Progenitor cell of endocrine pancreas (in vitro differentiated cells): ENCODE measurements at regions not wholly inside any gene's neighbourhood (a gene's known extent, or its start where the extent isn't known, plus 50 kb on each side); places are given as distances from the start of the nearest gene placed in this dataset.

ENCODE experiments used
- DNase-seq: peaks from one replicate; pipeline ENCODE4 v3.0.0; 2021; ENCODE audit warnings: low spot score; ENCODE audit not compliant: unreplicated experiment
- H3K27ac Mint-ChIP-seq: 2 replicates; pipeline ENCODE4 v1.8.0; 2021; ENCODE audit warnings: mild to moderate bottlenecking, moderate library complexity, mixed read lengths
- H3K27me3 Mint-ChIP-seq: 2 replicates; pipeline ENCODE4 v1.8.0; 2021; ENCODE audit warnings: mixed read lengths
- H3K36me3 Mint-ChIP-seq: 2 replicates; pipeline ENCODE4 v1.8.0; 2022; ENCODE audit warnings: mixed read lengths; ENCODE audit not compliant: insufficient read depth
- H3K4me1 Mint-ChIP-seq: 2 replicates; pipeline ENCODE4 v1.8.0; 2021; ENCODE audit warnings: low read depth, mixed read lengths
- H3K4me3 Mint-ChIP-seq: 2 replicates; pipeline ENCODE4 v1.8.0; 2021; ENCODE audit warnings: low read depth, mild to moderate bottlenecking, moderate library complexity, mixed read lengths
- H3K9me3 Mint-ChIP-seq: 2 replicates; pipeline ENCODE4 v1.8.0; 2021; ENCODE audit warnings: low read depth, mixed read lengths
- TF ChIP-seq, protein P1 (sequence below): fragments of 200-600 bp; sonication (generic); IDR thresholded peaks from one replicate; pipeline ENCODE4 v1.5.0; 2021; ENCODE audit warnings: antibody characterized with exemption, mild to moderate bottlenecking; ENCODE audit not compliant: unreplicated experiment

DNA sequence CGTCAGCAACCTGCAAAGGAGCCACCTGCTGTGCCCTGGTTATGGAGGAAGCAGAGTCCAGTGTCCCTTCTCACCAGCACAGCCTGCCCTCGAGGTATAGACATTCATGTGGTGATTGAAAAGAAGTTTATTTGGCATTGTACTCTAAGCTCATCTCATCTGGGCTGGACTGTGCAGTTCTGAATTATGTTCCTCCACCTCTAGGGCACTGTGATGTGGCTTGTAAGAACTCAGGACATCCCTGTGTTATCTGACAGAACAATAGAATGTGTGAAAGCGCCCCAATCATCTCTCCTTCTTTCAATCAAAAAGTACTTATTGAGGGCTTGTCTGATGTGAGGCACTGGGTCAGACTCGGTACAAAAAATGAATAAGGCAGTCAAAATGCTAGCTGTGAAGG lies 140.1 kb downstream of the DHRS2 start:
- TF ChIP-seq, protein P1, sequence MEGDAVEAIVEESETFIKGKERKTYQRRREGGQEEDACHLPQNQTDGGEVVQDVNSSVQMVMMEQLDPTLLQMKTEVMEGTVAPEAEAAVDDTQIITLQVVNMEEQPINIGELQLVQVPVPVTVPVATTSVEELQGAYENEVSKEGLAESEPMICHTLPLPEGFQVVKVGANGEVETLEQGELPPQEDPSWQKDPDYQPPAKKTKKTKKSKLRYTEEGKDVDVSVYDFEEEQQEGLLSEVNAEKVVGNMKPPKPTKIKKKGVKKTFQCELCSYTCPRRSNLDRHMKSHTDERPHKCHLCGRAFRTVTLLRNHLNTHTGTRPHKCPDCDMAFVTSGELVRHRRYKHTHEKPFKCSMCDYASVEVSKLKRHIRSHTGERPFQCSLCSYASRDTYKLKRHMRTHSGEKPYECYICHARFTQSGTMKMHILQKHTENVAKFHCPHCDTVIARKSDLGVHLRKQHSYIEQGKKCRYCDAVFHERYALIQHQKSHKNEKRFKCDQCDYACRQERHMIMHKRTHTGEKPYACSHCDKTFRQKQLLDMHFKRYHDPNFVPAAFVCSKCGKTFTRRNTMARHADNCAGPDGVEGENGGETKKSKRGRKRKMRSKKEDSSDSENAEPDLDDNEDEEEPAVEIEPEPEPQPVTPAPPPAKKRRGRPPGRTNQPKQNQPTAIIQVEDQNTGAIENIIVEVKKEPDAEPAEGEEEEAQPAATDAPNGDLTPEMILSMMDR = no peak
- H3K9me3 Mint-ChIP-seq = peaks cover 58% of the 10 kb centered on the region
- H3K4me3 Mint-ChIP-seq = no peak overlapping the region
- no peak for DNase-seq
- H3K4me1 Mint-ChIP-seq = no peaks in the 10 kb centered on the region
- no peaks in the 10 kb centered on the region for H3K27me3 Mint-ChIP-seq
- H3K36me3 Mint-ChIP-seq = no peaks in the 10 kb centered on the region
- H3K27ac Mint-ChIP-seq = no peak overlapping the region

DNA sequence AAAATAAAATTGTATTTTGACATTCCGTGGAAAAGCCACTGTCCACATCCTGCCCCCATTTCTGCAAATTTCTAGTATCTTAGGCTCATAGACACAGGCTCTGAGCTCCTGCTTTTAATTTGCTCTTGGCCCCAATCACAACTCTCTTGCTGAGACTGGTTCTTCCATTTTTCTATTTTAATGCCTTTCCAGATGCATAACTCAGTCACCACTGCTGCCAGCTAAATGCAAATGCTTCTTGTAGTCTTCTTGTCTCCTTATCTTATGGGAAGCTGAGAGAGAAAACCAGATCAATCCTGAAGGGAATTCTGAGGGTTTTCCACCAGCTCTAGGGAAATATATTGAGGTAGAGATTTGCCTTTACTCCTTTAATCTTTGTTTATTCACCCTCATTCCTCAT lies 149.0 kb downstream of the DHRS2 start:
- no peaks in the 10 kb centered on the region for H3K4me1 Mint-ChIP-seq
- no peak overlapping the region for H3K4me3 Mint-ChIP-seq
- H3K36me3 Mint-ChIP-seq = no peaks in the 10 kb centered on the region
- DNase-seq = no peak
- H3K27me3 Mint-ChIP-seq = no peaks in the 10 kb centered on the region
- TF ChIP-seq, protein P1 = no peak
- no peak overlapping the region for H3K27ac Mint-ChIP-seq
- H3K9me3 Mint-ChIP-seq = peaks cover 56% of the 10 kb centered on the region

DNA sequence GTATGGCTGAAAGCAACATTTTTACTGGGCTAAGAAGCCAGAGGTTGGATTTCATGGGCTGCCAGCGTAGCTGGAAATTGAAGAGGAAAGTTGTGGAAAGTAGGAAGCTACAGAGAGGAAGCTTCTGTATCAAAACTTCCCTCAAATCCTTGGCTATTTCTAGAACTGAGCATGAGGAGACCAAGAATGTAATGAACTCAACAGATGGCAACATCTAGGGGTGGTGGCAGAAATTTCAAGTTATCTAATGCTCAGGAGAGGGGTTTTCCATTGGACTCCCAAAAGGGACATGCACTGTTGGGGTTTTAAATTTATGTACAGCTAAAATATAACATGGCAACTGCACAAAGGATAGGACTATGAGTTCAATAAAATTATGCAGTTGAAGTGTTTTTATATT lies 151.3 kb downstream of the DHRS2 start:
- DNase-seq = no peak
- no peaks in the 10 kb centered on the region for H3K27me3 Mint-ChIP-seq
- TF ChIP-seq, protein P1 = no peak
- no peaks in the 10 kb centered on the region for H3K36me3 Mint-ChIP-seq
- no peaks in the 10 kb centered on the region for H3K4me1 Mint-ChIP-seq
- no peak overlapping the region for H3K27ac Mint-ChIP-seq
- H3K4me3 Mint-ChIP-seq = no peak overlapping the region
- peaks cover 53% of the 10 kb centered on the region for H3K9me3 Mint-ChIP-seq

DNA sequence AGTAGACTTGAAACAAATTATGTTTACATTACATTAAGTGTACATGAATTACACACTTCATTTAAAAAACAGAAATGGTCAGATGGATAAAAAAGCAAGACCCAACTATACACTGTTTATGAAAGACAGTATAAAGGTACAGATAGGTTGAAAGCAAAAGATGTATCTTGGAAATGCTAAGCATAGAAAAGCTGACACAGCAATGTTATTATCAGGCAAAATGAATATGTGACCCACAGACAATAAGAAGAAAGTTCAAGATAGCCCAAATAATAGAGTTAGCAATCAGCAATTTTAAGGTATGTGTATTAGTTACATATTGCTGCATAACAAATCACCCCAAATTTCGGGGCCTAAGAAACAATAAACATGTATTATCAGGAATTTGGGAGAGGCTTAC lies 153.5 kb downstream of the DHRS2 start:
- Mint-ChIP-seq H3K27me3 (no peaks in the 10 kb centered on the region), H3K4me1 (no peaks in the 10 kb centered on the region), H3K4me3 (no peak overlapping the region), H3K36me3 (no peaks in the 10 kb centered on the region), H3K9me3 (peaks cover 59% of the 10 kb centered on the region), H3K27ac (no peak overlapping the region)
- DNase-seq = no peak
- TF ChIP-seq, protein P1 = no peak

DNA sequence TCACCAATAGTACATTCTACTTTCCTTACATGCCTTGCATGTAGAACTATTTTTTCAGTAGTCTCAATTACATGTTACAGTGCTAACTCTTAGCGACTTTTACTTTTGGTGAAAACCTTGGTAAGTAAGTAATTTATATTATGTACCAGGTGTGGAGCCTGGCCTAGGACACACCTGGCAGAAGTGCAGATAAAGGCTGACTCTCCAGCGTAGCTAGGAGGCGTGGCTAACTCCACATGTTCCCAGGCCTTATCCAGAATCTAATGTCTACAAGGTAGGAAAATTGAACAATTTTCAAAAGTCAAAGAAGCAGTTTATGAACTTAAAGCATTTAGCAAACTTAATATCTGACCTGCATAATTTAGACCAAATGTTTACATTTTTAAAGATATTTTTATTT lies 157.4 kb downstream of the DHRS2 start:
- H3K36me3 Mint-ChIP-seq = no peaks in the 10 kb centered on the region
- no peak overlapping the region for H3K27ac Mint-ChIP-seq
- H3K9me3 Mint-ChIP-seq = peaks cover 38% of the 10 kb centered on the region
- no peaks in the 10 kb centered on the region for H3K4me1 Mint-ChIP-seq
- TF ChIP-seq, protein P1 = no peak
- no peak overlapping the region for H3K4me3 Mint-ChIP-seq
- H3K27me3 Mint-ChIP-seq = no peaks in the 10 kb centered on the region
- no peak for DNase-seq
